ENCODE measurements at regions not wholly inside any gene's neighbourhood (a gene's known extent, or its start where the extent isn't known, plus 50 kb on each side); places are given as distances from the start of the nearest gene placed in this dataset.

GRCh38 chr2:147500229-147500628 lies 344.6 kb upstream of the ACVR2A start:
- TF ChIP-seq ESRRG (CRISPR knock-in tag; IDR thresholded peaks at IDR 0.05) (no peak), ZNF70 (CRISPR knock-in tag; IDR thresholded peaks at IDR 0.05) (no peak), TSHZ2 (CRISPR knock-in tag; IDR thresholded peaks at IDR 0.05) (no peak), RARB (CRISPR knock-in tag; IDR thresholded peaks at IDR 0.05) (no peak), POU6F1 (CRISPR knock-in tag; IDR thresholded peaks at IDR 0.05; ENCODE audit: borderline replicate concordance, low read depth) (no peak), CSDC2 (CRISPR knock-in tag; IDR thresholded peaks at IDR 0.05) (no peak), CREB5 (CRISPR knock-in tag; IDR thresholded peaks at IDR 0.05; ENCODE audit: low read depth) (no peak), TCF4 (CRISPR knock-in tag; IDR thresholded peaks at IDR 0.05; ENCODE audit: borderline replicate concordance) (no peak), TOX (CRISPR knock-in tag; IDR thresholded peaks at IDR 0.05; ENCODE audit: borderline replicate concordance) (no peak), OSR1 (CRISPR knock-in tag; IDR thresholded peaks at IDR 0.05) (no peak), ZC3H10 (CRISPR knock-in tag; IDR thresholded peaks at IDR 0.05) (no peak), ZFP30 (CRISPR knock-in tag; IDR thresholded peaks at IDR 0.05) (no peak), SNAI2 (CRISPR knock-in tag; IDR thresholded peaks at IDR 0.05) (no peak), ZNF565 (CRISPR knock-in tag; conservative IDR thresholded peaks at IDR 0.05; ENCODE audit: low read depth) (no peak), ARNTL (CRISPR knock-in tag; IDR thresholded peaks at IDR 0.05; ENCODE audit: borderline replicate concordance, low read depth) (no peak), ZNF8 (CRISPR knock-in tag; IDR thresholded peaks at IDR 0.05) (no peak), ZFP3 (CRISPR knock-in tag; IDR thresholded peaks at IDR 0.05) (no peak), BACH2 (CRISPR knock-in tag; IDR thresholded peaks at IDR 0.05; ENCODE audit: borderline replicate concordance) (no peak), PPARA (CRISPR knock-in tag; IDR thresholded peaks at IDR 0.05; ENCODE audit: borderline replicate concordance) (no peak)
- ATAC-seq = no peak

- TF ChIP-seq ARNTL (CRISPR knock-in tag; IDR thresholded peaks at IDR 0.05; ENCODE audit: borderline replicate concordance, low read depth) (no peak), ZFP3 (CRISPR knock-in tag; IDR thresholded peaks at IDR 0.05) (no peak), CREB5 (CRISPR knock-in tag; IDR thresholded peaks at IDR 0.05; ENCODE audit: low read depth) (no peak), ZC3H10 (CRISPR knock-in tag; IDR thresholded peaks at IDR 0.05) (no peak), OSR1 (CRISPR knock-in tag; IDR thresholded peaks at IDR 0.05) (no peak), ESRRG (CRISPR knock-in tag; IDR thresholded peaks at IDR 0.05) (no peak), TCF4 (CRISPR knock-in tag; IDR thresholded peaks at IDR 0.05; ENCODE audit: borderline replicate concordance) (no peak), TOX (CRISPR knock-in tag; IDR thresholded peaks at IDR 0.05; ENCODE audit: borderline replicate concordance) (no peak), SNAI2 (CRISPR knock-in tag; IDR thresholded peaks at IDR 0.05) (no peak), ZNF8 (CRISPR knock-in tag; IDR thresholded peaks at IDR 0.05) (no peak), BACH2 (CRISPR knock-in tag; IDR thresholded peaks at IDR 0.05; ENCODE audit: borderline replicate concordance) (no peak)
- no peak for ATAC-seq
These were observed 345.0 kb upstream of the ACVR2A start for GRCh38 chr2:147499785-147500184.

GRCh38 chr2:147495734-147496133 lies 349.1 kb upstream of the ACVR2A start:
- TF ChIP-seq ZFP30 (CRISPR knock-in tag; IDR thresholded peaks at IDR 0.05) = no peak
- no peak for TF ChIP-seq GLIS3 (CRISPR knock-in tag; IDR thresholded peaks at IDR 0.05)
- ATAC-seq = no peak

GRCh38 chr2:147492471-147492870 lies 352.4 kb upstream of the ACVR2A start:
- no peak for ATAC-seq
- TF ChIP-seq PPARA (CRISPR knock-in tag; IDR thresholded peaks at IDR 0.05; ENCODE audit: borderline replicate concordance) (no peak), ESRRG (CRISPR knock-in tag; IDR thresholded peaks at IDR 0.05) (no peak), SNAI2 (CRISPR knock-in tag; IDR thresholded peaks at IDR 0.05) (no peak), ZFP30 (CRISPR knock-in tag; IDR thresholded peaks at IDR 0.05) (no peak), ZNF70 (CRISPR knock-in tag; IDR thresholded peaks at IDR 0.05) (no peak), TSHZ2 (CRISPR knock-in tag; IDR thresholded peaks at IDR 0.05) (no peak), TCF4 (CRISPR knock-in tag; IDR thresholded peaks at IDR 0.05; ENCODE audit: borderline replicate concordance) (no peak), ISL1 (CRISPR knock-in tag; IDR thresholded peaks at IDR 0.05) (no peak), ARNTL (CRISPR knock-in tag; IDR thresholded peaks at IDR 0.05; ENCODE audit: borderline replicate concordance, low read depth) (no peak), TOX (CRISPR knock-in tag; IDR thresholded peaks at IDR 0.05; ENCODE audit: borderline replicate concordance) (no peak), CSDC2 (CRISPR knock-in tag; IDR thresholded peaks at IDR 0.05) (no peak), ZNF565 (CRISPR knock-in tag; conservative IDR thresholded peaks at IDR 0.05; ENCODE audit: low read depth) (no peak), ZFP3 (CRISPR knock-in tag; IDR thresholded peaks at IDR 0.05) (no peak), OSR1 (CRISPR knock-in tag; IDR thresholded peaks at IDR 0.05) (no peak), RARB (CRISPR knock-in tag; IDR thresholded peaks at IDR 0.05) (no peak)
